DMS153 treated with DMSO at 0.1 percent for 48 hours (cell line): ENCODE measurements at regions not wholly inside any gene's neighbourhood (a gene's known extent, or its start where the extent isn't known, plus 50 kb on each side); places are given as distances from the start of the nearest gene placed in this dataset.

Source experiments
- DNase-seq: peaks from one replicate; lab custom pipeline; 2025; ENCODE audit not compliant: unreplicated experiment; lab: John Stamatoyannopoulos, UW

- peak; percentile 26 for DNase-seq
Measured at GRCh38 chr2:147558620-147559019, 286.2 kb upstream of the ACVR2A start.

GRCh38 chr2:147554521-147555107, 290.2 kb upstream of the ACVR2A start:
- DNase-seq = no peak

GRCh38 chr2:147553775-147554271, 291.0 kb upstream of the ACVR2A start:
- no peak for DNase-seq

- no peak for DNase-seq
Measured at GRCh38 chr2:147550995-147551731, 293.7 kb upstream of the ACVR2A start.

- no peak for DNase-seq
Measured at GRCh38 chr2:147549054-147549453, 295.8 kb upstream of the ACVR2A start.

- no peak for DNase-seq
Measured at GRCh38 chr2:147548451-147548850, 296.4 kb upstream of the ACVR2A start.

GRCh38 chr2:147547440-147547839, 297.4 kb upstream of the ACVR2A start:
- DNase-seq = no peak

GRCh38 chr2:147546109-147546508, 298.7 kb upstream of the ACVR2A start:
- DNase-seq = no peak

GRCh38 chr2:147543056-147543455, 301.8 kb upstream of the ACVR2A start:
- no peak for DNase-seq

- no peak for DNase-seq
Measured at GRCh38 chr2:147542351-147542750, 302.5 kb upstream of the ACVR2A start.

GRCh38 chr2:147541314-147541713, 303.5 kb upstream of the ACVR2A start:
- DNase-seq = no peak

- no peak for DNase-seq
Measured at GRCh38 chr2:147538821-147539220, 306.0 kb upstream of the ACVR2A start.

GRCh38 chr2:147538088-147538487, 306.7 kb upstream of the ACVR2A start:
- no peak for DNase-seq

GRCh38 chr2:147531269-147531668, 313.6 kb upstream of the ACVR2A start:
- DNase-seq = no peak

- no peak for DNase-seq
Measured at GRCh38 chr2:147530033-147530432, 314.8 kb upstream of the ACVR2A start.

- DNase-seq = peak; percentile 92
Measured at GRCh38 chr2:147525819-147526489, 318.9 kb upstream of the ACVR2A start.

- no peak for DNase-seq
Measured at GRCh38 chr2:147524912-147525311, 319.9 kb upstream of the ACVR2A start.

- no peak for DNase-seq
Measured at GRCh38 chr2:147523415-147523814, 321.4 kb upstream of the ACVR2A start.

GRCh38 chr2:147521936-147522335, 322.9 kb upstream of the ACVR2A start:
- no peak for DNase-seq

GRCh38 chr2:147520817-147521216, 324.0 kb upstream of the ACVR2A start:
- no peak for DNase-seq

GRCh38 chr2:147519178-147519577, 325.7 kb upstream of the ACVR2A start:
- no peak for DNase-seq

GRCh38 chr2:147515213-147515612, 329.6 kb upstream of the ACVR2A start:
- no peak for DNase-seq
